Lung (tissue), 11 donors: ENCODE measurements at regions not wholly inside any gene's neighbourhood (a gene's known extent, or its start where the extent isn't known, plus 50 kb on each side); places are given as distances from the start of the nearest gene placed in this dataset.
A peak's percentile ranks its signal among the peaks of the same experiment; 100 is the strongest.

ENCODE experiments used
- ATAC-seq: fragments of 200-7000 bp; cut with Tn5 transposase; one replicate; pipeline ENCODE4 v1.9.1; 2020; ENCODE audit warnings: moderate number of reproducible peaks; ENCODE audit not compliant: insufficient read depth, low FRiP score
- DNase-seq, 3 donors: peaks; one replicate each; pipeline ENCODE4 v3.0.0-alpha.2; 2013 to 2017
- H3K27ac ChIP-seq, 2 donors: one replicate each; pipeline ENCODE4 v1.5.1; 2013; ENCODE audit warnings: mild to moderate bottlenecking in 2 of 2, moderate library complexity in 2 of 2, control low read depth in 1 of 2, inconsistent platforms in 1 of 2, low read depth in 1 of 2, low read length in 1 of 2
- H3K27me3 ChIP-seq, 3 donors: one replicate each; pipeline ENCODE4 v1.5.1; 2013; ENCODE audit warnings: low read length in 2 of 3; ENCODE audit not compliant: control insufficient read depth in 3 of 3, insufficient read depth in 3 of 3
- H3K36me3 ChIP-seq, 4 donors: one replicate each; pipeline ENCODE4 v1.5.1; 2013; ENCODE audit warnings: low read length in 4 of 4, mild to moderate bottlenecking in 1 of 4, moderate library complexity in 1 of 4; ENCODE audit not compliant: control insufficient read depth in 4 of 4, insufficient read depth in 4 of 4
- H3K4me1 ChIP-seq, 5 donors: one replicate each; pipeline ENCODE4 v1.5.1; 2013; ENCODE audit warnings: low read length in 5 of 5, mild to moderate bottlenecking in 2 of 5, moderate library complexity in 1 of 5; ENCODE audit not compliant: control insufficient read depth in 5 of 5, insufficient read depth in 5 of 5
- H3K4me3 ChIP-seq: one replicate; pipeline ENCODE4 v1.5.1; 2013; ENCODE audit warnings: mild to moderate bottlenecking, control low read depth, moderate library complexity
- H3K9ac ChIP-seq, 2 donors: one replicate each; pipeline ENCODE4 v1.5.1; 2013; ENCODE audit warnings: low read length in 2 of 2, control low read depth in 1 of 2; ENCODE audit not compliant: insufficient read depth in 1 of 2
- H3K9me3 ChIP-seq, 4 donors: one replicate each; pipeline ENCODE4 v1.5.1; 2013; ENCODE audit warnings: low read length in 3 of 4, mild to moderate bottlenecking in 1 of 4, moderate library complexity in 1 of 4; ENCODE audit not compliant: control insufficient read depth in 4 of 4, insufficient read depth in 3 of 4
- WGBS, 2 donors: extraction: QIAGEN DNeasy Blood & Tissue Kit; methylation state at CpG; one replicate each; pipeline ENCODE4 v1.1.7; 2013; 5-methylcytosine and 5-hydroxymethylcytosine counted together
- TF ChIP-seq, protein P1 (sequence below): IDR thresholded peaks from 2 replicates; pipeline ENCODE4 v1.5.1; 2012; ENCODE audit warnings: mild to moderate bottlenecking; ENCODE audit errors: control extremely low read depth, extremely low read depth
- donor health status: control.
- donor health status: control.
- donor health status: Bipolar disorder and iron deficiency.
- donor health status: healthy.
- donor health status: DM: yes; HTN: yes; CAD: no.

DNA sequence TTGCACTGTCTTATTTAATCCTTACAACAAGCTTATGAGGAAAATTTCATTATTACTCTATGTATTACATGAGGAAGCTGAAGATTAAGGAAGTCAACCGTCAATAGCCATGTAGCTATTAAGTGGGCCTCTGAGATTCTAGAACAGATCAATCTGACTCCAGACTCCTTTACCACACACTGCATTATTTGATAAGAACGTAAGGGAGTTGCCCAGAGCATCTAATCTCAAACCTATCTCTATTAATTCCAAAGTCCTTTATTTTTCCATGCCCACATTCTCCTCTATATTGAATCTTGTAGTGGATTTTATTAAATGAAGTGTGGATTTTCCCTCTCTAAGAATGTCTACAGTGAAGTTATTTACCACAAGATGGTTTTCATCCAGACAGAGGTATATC, 118.2 kb upstream of the MTAP start:
- Histone ChIP-seq H3K36me3 (no peaks in the 10 kb centered on the region), H3K9ac (no peak overlapping the region), H3K9me3 (no peaks in the 10 kb centered on the region), H3K4me1 (peaks cover 0 to 3% (median 0%) of the 10 kb centered on the region in 5 donors), H3K27ac (no peak overlapping the region), H3K4me3 (no peak overlapping the region), H3K27me3 (peaks cover 0 to 3% (median 0%) of the 10 kb centered on the region in 3 donors)
- DNase-seq (no peak), ATAC-seq (no peak)
- TF ChIP-seq, protein P1, sequence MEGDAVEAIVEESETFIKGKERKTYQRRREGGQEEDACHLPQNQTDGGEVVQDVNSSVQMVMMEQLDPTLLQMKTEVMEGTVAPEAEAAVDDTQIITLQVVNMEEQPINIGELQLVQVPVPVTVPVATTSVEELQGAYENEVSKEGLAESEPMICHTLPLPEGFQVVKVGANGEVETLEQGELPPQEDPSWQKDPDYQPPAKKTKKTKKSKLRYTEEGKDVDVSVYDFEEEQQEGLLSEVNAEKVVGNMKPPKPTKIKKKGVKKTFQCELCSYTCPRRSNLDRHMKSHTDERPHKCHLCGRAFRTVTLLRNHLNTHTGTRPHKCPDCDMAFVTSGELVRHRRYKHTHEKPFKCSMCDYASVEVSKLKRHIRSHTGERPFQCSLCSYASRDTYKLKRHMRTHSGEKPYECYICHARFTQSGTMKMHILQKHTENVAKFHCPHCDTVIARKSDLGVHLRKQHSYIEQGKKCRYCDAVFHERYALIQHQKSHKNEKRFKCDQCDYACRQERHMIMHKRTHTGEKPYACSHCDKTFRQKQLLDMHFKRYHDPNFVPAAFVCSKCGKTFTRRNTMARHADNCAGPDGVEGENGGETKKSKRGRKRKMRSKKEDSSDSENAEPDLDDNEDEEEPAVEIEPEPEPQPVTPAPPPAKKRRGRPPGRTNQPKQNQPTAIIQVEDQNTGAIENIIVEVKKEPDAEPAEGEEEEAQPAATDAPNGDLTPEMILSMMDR = no peak
- 60 to 63% methylated on average over 2 of the region's 2 CpGs for WGBS, 2 donors

DNA sequence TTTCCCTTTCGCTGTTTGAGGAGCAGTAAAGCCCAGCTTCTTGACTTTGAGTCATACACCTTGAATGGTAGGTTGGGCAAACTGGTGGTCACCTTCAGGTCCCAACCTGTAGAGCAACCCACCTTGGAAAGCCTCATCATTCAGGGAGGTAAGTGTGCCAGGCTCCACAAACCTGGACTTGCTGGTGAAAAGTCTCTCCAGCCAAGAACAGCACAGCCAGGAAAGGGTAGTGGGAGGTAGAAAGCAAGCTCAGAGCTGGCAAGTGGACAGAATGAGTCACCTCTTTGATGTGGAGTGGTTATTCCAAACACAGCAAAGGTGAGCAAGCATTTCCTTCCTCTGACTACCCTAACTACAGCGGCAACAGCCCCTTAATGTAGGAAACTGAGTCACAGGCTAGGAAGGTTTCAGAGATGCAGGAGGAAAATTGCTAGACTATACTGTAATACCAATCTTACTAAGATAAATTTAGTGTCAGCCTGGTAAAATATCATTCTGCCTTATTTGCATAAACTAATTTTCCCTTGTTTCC, 117.5 kb upstream of the MTAP start:
- DNase-seq (peak in 1 of 3 donors; percentile 35), ATAC-seq (peak; percentile 77)
- H3K36me3 ChIP-seq = no peaks in the 10 kb centered on the region
- peaks cover 0 to 3% (median 0%) of the 10 kb centered on the region in 5 donors for H3K4me1 ChIP-seq
- H3K4me3 ChIP-seq = no peak overlapping the region
- no peak overlapping the region for H3K9ac ChIP-seq
- 59 to 63% methylated on average over 2 of the region's 2 CpGs for WGBS, 2 donors
- no peaks in the 10 kb centered on the region for H3K9me3 ChIP-seq
- no peak overlapping the region for H3K27ac ChIP-seq
- TF ChIP-seq, protein P1 = no peak
- H3K27me3 ChIP-seq = peaks cover 0 to 6% (median 0%) of the 10 kb centered on the region in 3 donors

DNA sequence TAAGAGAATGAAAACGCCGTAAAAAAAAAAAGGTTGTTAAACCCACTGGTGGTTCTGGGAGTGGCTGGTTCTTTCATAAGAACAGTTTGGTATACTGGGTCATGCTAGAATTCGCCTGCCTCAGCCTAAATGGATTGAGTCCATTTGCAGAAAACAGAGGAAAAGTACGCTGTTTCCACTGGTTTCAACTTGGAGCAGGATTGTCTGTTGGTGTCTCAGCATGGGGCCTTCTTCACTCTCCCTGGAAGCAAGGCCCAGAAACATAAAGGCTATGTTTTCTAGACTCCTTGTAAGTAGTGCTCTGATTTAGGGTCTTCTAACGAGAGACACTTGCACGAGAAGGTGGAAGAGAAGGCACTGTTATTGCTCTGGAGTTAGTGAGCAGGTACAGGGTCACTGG, 116.9 kb upstream of the MTAP start:
- H3K4me1 ChIP-seq = peaks cover 0 to 3% (median 0%) of the 10 kb centered on the region in 5 donors
- 88 to 90% methylated on average over 6 of the region's 6 CpGs for WGBS, 2 donors
- no peaks in the 10 kb centered on the region for H3K36me3 ChIP-seq
- H3K27me3 ChIP-seq = peaks cover 0 to 6% (median 0%) of the 10 kb centered on the region in 3 donors
- no peak for DNase-seq
- no peak overlapping the region for H3K27ac ChIP-seq
- H3K9ac ChIP-seq = no peak overlapping the region
- no peak overlapping the region for H3K4me3 ChIP-seq
- no peak for ATAC-seq
- no peaks in the 10 kb centered on the region for H3K9me3 ChIP-seq
- TF ChIP-seq, protein P1 = no peak

DNA sequence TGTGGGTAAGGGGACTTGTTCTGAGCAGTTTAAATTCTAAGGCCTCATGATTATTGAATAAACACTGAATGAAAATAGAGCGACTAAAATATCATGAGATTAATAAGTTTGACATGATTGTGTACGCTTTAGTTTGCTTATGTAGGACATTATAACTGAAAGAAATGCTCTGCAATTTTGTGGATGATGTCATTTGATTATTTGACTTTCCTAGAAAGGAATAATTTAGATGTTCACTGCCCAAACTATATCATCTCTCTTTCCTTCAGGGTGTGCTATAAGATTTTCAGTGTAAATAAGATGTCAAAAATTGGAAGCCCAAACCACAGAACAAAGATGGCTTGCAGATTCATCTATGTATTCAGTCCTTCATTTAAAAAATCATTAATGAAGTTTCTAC, 115.7 kb upstream of the MTAP start:
- no peak for ATAC-seq

More for the DNA sequence above, 115.7 kb upstream of the MTAP start:
- TF ChIP-seq, protein P1 = no peak
- 83 to 90% methylated on average over 2 of the region's 2 CpGs for WGBS, 2 donors
- H3K27ac ChIP-seq = no peak overlapping the region
- H3K4me1 ChIP-seq = peaks cover 0 to 3% (median 0%) of the 10 kb centered on the region in 5 donors
- H3K4me3 ChIP-seq = no peak overlapping the region
- H3K9ac ChIP-seq = no peak overlapping the region
- peaks cover 0 to 4% (median 0%) of the 10 kb centered on the region in 3 donors for H3K27me3 ChIP-seq
- no peaks in the 10 kb centered on the region for H3K36me3 ChIP-seq
- H3K9me3 ChIP-seq = no peaks in the 10 kb centered on the region
- DNase-seq = no peak
